OCI-LY3 (cell line): ENCODE measurements at regions not wholly inside any gene's neighbourhood (a gene's known extent, or its start where the extent isn't known, plus 50 kb on each side); places are given as distances from the start of the nearest gene placed in this dataset.

Source experiments
- EZH2phosphoT487 ChIP-seq: fragments of 200-600 bp; shearing (Covaris generic); IDR thresholded peaks from 2 replicates; pipeline ENCODE4 v1.6.1; 2018; ENCODE audit warnings: antibody characterized with exemption, mixed run types, low read depth
- TF ChIP-seq, protein P1 (sequence below): fragments of 200-600, 300-600 bp; sonication (generic); IDR thresholded peaks from 2 replicates; pipeline ENCODE4 v1.5.1; 2014; ENCODE audit warnings: antibody characterized with exemption, low read length, low read depth

DNA sequence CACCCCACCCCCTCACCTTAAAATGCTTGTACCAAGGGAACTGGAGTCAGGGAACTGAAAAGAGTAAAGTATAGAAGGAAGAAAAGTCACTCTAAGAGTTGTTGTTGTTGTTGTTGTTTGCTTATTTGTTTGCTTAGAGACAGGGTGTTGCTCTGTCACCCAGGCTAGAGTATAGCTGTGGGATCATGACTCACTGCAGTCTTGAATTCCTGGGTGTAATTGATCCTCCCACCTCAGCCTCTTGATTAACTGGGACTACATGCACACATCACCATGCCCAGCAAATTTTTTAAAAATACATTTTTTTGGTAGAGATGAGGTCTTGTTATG lies 681.6 kb upstream of the GJE1 start:
- TF ChIP-seq, protein P1, sequence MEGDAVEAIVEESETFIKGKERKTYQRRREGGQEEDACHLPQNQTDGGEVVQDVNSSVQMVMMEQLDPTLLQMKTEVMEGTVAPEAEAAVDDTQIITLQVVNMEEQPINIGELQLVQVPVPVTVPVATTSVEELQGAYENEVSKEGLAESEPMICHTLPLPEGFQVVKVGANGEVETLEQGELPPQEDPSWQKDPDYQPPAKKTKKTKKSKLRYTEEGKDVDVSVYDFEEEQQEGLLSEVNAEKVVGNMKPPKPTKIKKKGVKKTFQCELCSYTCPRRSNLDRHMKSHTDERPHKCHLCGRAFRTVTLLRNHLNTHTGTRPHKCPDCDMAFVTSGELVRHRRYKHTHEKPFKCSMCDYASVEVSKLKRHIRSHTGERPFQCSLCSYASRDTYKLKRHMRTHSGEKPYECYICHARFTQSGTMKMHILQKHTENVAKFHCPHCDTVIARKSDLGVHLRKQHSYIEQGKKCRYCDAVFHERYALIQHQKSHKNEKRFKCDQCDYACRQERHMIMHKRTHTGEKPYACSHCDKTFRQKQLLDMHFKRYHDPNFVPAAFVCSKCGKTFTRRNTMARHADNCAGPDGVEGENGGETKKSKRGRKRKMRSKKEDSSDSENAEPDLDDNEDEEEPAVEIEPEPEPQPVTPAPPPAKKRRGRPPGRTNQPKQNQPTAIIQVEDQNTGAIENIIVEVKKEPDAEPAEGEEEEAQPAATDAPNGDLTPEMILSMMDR, result no peak
- TF ChIP-seq EZH2phosphoT487, result no peak
